ENCODE measurements at regions not wholly inside any gene's neighbourhood (a gene's known extent, or its start where the extent isn't known, plus 50 kb on each side); places are given as distances from the start of the nearest gene placed in this dataset.

DNA sequence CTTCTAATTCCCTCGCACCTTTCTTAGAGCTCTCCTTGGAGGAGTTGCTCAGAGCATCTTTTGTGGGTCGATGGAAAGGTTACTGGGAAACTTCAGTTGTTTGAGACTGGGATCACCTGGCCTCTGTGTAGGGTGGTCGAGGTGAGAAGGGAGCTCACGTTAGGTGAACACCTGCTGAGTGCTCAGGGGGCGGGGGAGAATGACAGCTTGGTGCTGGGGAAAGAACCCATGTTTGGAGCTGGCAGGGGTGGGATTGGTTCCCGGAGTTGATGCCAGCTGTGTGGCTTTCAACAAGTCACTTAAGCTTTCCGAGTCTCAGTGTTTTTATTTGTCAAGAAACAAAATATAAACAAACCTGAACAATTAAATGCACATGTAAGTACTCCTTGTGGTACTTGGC lies 122.3 kb downstream of the GLI2 start:
- Histone ChIP-seq H3K9me3 (replicated peaks; ENCODE audit: control insufficient read depth, insufficient read depth, low read length) (no peaks in the 10 kb centered on the region), H3K9ac (replicated peaks; ENCODE audit: extremely low read depth, insufficient read depth, low read length) (no peak overlapping the region), H3K27me3 (ENCODE audit: control insufficient read depth in 2 of 2, insufficient read depth in 2 of 2, low read length in 2 of 2) (no peaks in the 10 kb centered on the region), H3K36me3 (ENCODE audit: control insufficient read depth in 2 of 2, extremely low read depth in 1 of 2, insufficient read depth in 2 of 2, low read length in 2 of 2) (no peaks in the 10 kb centered on the region), H3K4me1 (ENCODE audit: control insufficient read depth, extremely low read depth, insufficient read depth, low read length) (no peaks in the 10 kb centered on the region), H3K79me2 (ENCODE audit: control insufficient read depth, insufficient read depth, low read length) (no peaks in the 10 kb centered on the region), H3K9me1 (replicated peaks; ENCODE audit: control insufficient read depth, extremely low read depth, insufficient read depth, low read length) (no peaks in the 10 kb centered on the region), H3K4me2 (ENCODE audit: insufficient read depth, low read length) (no peak overlapping the region), H3K27ac (ENCODE audit: insufficient read depth, low read depth, low read length) (no peak overlapping the region), H3K4me3 (replicated peaks in 1 of 3; ENCODE audit: insufficient read depth in 1 of 3, low read depth in 1 of 3, low read length in 3 of 3) (no peak overlapping the region), H4K20me1 (replicated peaks; ENCODE audit: control insufficient read depth, extremely low read depth, insufficient read depth, low read length) (no peaks in the 10 kb centered on the region), H2AFZ (ENCODE audit: low read depth, low read length) (no peak overlapping the region)
- CTCF ChIA-PET: no interaction called here
- FAIRE-seq (no peak), DNase-seq (ENCODE audit: low read depth, low spot score) (no peak)
- POLR2A ChIA-PET: no interaction called here
- no TSS peak for BruUV-seq (replicated peaks)
- dilution Hi-C loops (cut with MboI; ENCODE audit: extremely low pct_ligation_motif_present, low sequenced_read_pairs): no loop called here
- intact Hi-C loops (cut with micrococcal nuclease): no loop called here
- no peak for TF ChIP-seq GATA2 (IDR thresholded peaks at IDR 0.05; ENCODE audit: insufficient read depth, insufficient read length, low read depth, low read length)
- TF ChIP-seq MYC (IDR thresholded peaks at IDR 0.05; ENCODE audit: low read depth, low read length): no peak
- no peak for TF ChIP-seq CTCF (IDR thresholded peaks at IDR 0.05; ENCODE audit: extremely low read depth in 1 of 2, insufficient read depth in 1 of 2, low read depth in 1 of 2, low read length in 2 of 2)
- TF ChIP-seq, protein P1, sequence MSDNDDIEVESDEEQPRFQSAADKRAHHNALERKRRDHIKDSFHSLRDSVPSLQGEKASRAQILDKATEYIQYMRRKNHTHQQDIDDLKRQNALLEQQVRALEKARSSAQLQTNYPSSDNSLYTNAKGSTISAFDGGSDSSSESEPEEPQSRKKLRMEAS (IDR thresholded peaks at IDR 0.05; ENCODE audit: insufficient read depth, insufficient read length): no peak
- TF ChIP-seq JUN (IDR thresholded peaks at IDR 0.05; ENCODE audit: borderline replicate concordance, insufficient read depth, insufficient read length, low read depth): no peak
- no peak for TF ChIP-seq EZH2 (IDR thresholded peaks at IDR 0.05; ENCODE audit: borderline replicate concordance, low read depth, low read length, severe bottlenecking)
- TF ChIP-seq FOS (IDR thresholded peaks at IDR 0.05; ENCODE audit: borderline replicate concordance, insufficient read depth, low read length): no peak
- no peak for TF ChIP-seq POLR2A (IDR thresholded peaks at IDR 0.05; ENCODE audit: low read depth, low read length)
- no peak for TF ChIP-seq POLR2AphosphoS5 (IDR thresholded peaks at IDR 0.05; ENCODE audit: insufficient read depth, low read depth, low read length)
